ENCODE measurements at regions not wholly inside any gene's neighbourhood (a gene's known extent, or its start where the extent isn't known, plus 50 kb on each side); places are given as distances from the start of the nearest gene placed in this dataset.
"Not testable (repeated sequence)": the region's sequence is repeated elsewhere in the genome, so short reads cannot be mapped to it uniquely, and the experiment has no call there.

- Histone ChIP-seq H3K9me3 (ENCODE audit: control insufficient read depth, insufficient read depth, low read depth, low read length) (no peaks in the 10 kb centered on the region), H3K9ac (ENCODE audit: low read length) (no peak overlapping the region), H3K27ac (ENCODE audit: low read depth, low read length) (no peak overlapping the region), H3K4me3 (ENCODE audit: low read depth, low read length) (no peak overlapping the region), H3K36me3 (ENCODE audit: control insufficient read depth, insufficient read depth, low read length) (no peaks in the 10 kb centered on the region), H3K27me3 (ENCODE audit: control insufficient read depth, insufficient read depth, low read length) (no peaks in the 10 kb centered on the region), H3K4me1 (ENCODE audit: control insufficient read depth, insufficient read depth, low read length) (no peaks in the 10 kb centered on the region)
Measured at GRCh38 chr1:227416156-227416830, 98.0 kb upstream of the CDC42BPA start.

- H3K4me3 ChIP-seq (ENCODE audit: low read depth, low read length): no peak overlapping the region
- no peak overlapping the region for H3K9ac ChIP-seq (ENCODE audit: low read length)
- no peaks in the 10 kb centered on the region for H3K9me3 ChIP-seq (ENCODE audit: control insufficient read depth, insufficient read depth, low read depth, low read length)
- H3K4me1 ChIP-seq (ENCODE audit: control insufficient read depth, insufficient read depth, low read length): no peaks in the 10 kb centered on the region
- no peak overlapping the region for H3K27ac ChIP-seq (ENCODE audit: low read depth, low read length)
- H3K36me3 ChIP-seq (ENCODE audit: control insufficient read depth, insufficient read depth, low read length): no peaks in the 10 kb centered on the region
- H3K27me3 ChIP-seq (ENCODE audit: control insufficient read depth, insufficient read depth, low read length): no peaks in the 10 kb centered on the region
Measured at GRCh38 chr1:227415115-227415790, 97.0 kb upstream of the CDC42BPA start.

GRCh38 chr1:227411066-227411465 is 92.8 kb upstream of the CDC42BPA start:
- no peaks in the 10 kb centered on the region for H3K36me3 ChIP-seq (ENCODE audit: control insufficient read depth, insufficient read depth, low read length)
- no peak overlapping the region for H3K27ac ChIP-seq (ENCODE audit: low read depth, low read length)
- no peaks in the 10 kb centered on the region for H3K9me3 ChIP-seq (ENCODE audit: control insufficient read depth, insufficient read depth, low read depth, low read length)
- no peak overlapping the region for H3K9ac ChIP-seq (ENCODE audit: low read length)
- H3K4me3 ChIP-seq (ENCODE audit: low read depth, low read length): no peak overlapping the region
- H3K4me1 ChIP-seq (ENCODE audit: control insufficient read depth, insufficient read depth, low read length): no peaks in the 10 kb centered on the region
- H3K27me3 ChIP-seq (ENCODE audit: control insufficient read depth, insufficient read depth, low read length): no peaks in the 10 kb centered on the region

GRCh38 chr1:227406332-227406731 is 88.0 kb upstream of the CDC42BPA start:
- H3K4me3 ChIP-seq (ENCODE audit: low read depth, low read length); H3K9ac ChIP-seq (ENCODE audit: low read length); H3K36me3 ChIP-seq (ENCODE audit: control insufficient read depth, insufficient read depth, low read length); H3K27ac ChIP-seq (ENCODE audit: low read depth, low read length); H3K9me3 ChIP-seq (ENCODE audit: control insufficient read depth, insufficient read depth, low read depth, low read length); H3K4me1 ChIP-seq (ENCODE audit: control insufficient read depth, insufficient read depth, low read length); H3K27me3 ChIP-seq (ENCODE audit: control insufficient read depth, insufficient read depth, low read length): not testable (repeated sequence)

- Histone ChIP-seq H3K9ac (ENCODE audit: low read length) (no peak overlapping the region), H3K9me3 (ENCODE audit: control insufficient read depth, insufficient read depth, low read depth, low read length) (0 out of 2 replicates have a peak, but pooled peaks cover 6% of the 10 kb centered on the region), H3K4me1 (ENCODE audit: control insufficient read depth, insufficient read depth, low read length) (no peaks in the 10 kb centered on the region; the same call in 1 of the 2 replicates), H3K4me3 (ENCODE audit: low read depth, low read length) (no peak overlapping the region), H3K27me3 (ENCODE audit: control insufficient read depth, insufficient read depth, low read length) (no peaks in the 10 kb centered on the region), H3K27ac (ENCODE audit: low read depth, low read length) (no peak overlapping the region), H3K36me3 (ENCODE audit: control insufficient read depth, insufficient read depth, low read length) (no peaks in the 10 kb centered on the region)
Measured at GRCh38 chr1:227403535-227403934, 85.2 kb upstream of the CDC42BPA start.

GRCh38 chr1:227401562-227402342 is 83.5 kb upstream of the CDC42BPA start:
- H3K4me1 ChIP-seq (ENCODE audit: control insufficient read depth, insufficient read depth, low read length): no peaks in the 10 kb centered on the region; the same call in 1 of the 2 replicates
- H3K9ac ChIP-seq (ENCODE audit: low read length): no peak overlapping the region
- no peak overlapping the region for H3K4me3 ChIP-seq (ENCODE audit: low read depth, low read length)
- 0 out of 2 replicates have a peak, but pooled peaks cover 6% of the 10 kb centered on the region for H3K9me3 ChIP-seq (ENCODE audit: control insufficient read depth, insufficient read depth, low read depth, low read length)
- H3K27me3 ChIP-seq (ENCODE audit: control insufficient read depth, insufficient read depth, low read length): no peaks in the 10 kb centered on the region
- no peaks in the 10 kb centered on the region for H3K36me3 ChIP-seq (ENCODE audit: control insufficient read depth, insufficient read depth, low read length)
- H3K27ac ChIP-seq (ENCODE audit: low read depth, low read length): no peak overlapping the region

GRCh38 chr1:227399152-227399730 is 80.9 kb upstream of the CDC42BPA start:
- no peaks in the 10 kb centered on the region for H3K36me3 ChIP-seq (ENCODE audit: control insufficient read depth, insufficient read depth, low read length)
- H3K9ac ChIP-seq (ENCODE audit: low read length): no peak overlapping the region
- H3K27ac ChIP-seq (ENCODE audit: low read depth, low read length): no peak overlapping the region
- no peaks in the 10 kb centered on the region; the same call in 1 of the 2 replicates for H3K4me1 ChIP-seq (ENCODE audit: control insufficient read depth, insufficient read depth, low read length)
- no peaks in the 10 kb centered on the region for H3K27me3 ChIP-seq (ENCODE audit: control insufficient read depth, insufficient read depth, low read length)
- H3K9me3 ChIP-seq (ENCODE audit: control insufficient read depth, insufficient read depth, low read depth, low read length): 0 out of 2 replicates have a peak, but pooled peaks cover 6% of the 10 kb centered on the region
- no peak overlapping the region for H3K4me3 ChIP-seq (ENCODE audit: low read depth, low read length)

GRCh38 chr1:227397354-227397978 is 79.2 kb upstream of the CDC42BPA start:
- no peak overlapping the region for H3K4me3 ChIP-seq (ENCODE audit: low read depth, low read length)
- 0 out of 2 replicates have a peak, but pooled peaks cover 6% of the 10 kb centered on the region for H3K9me3 ChIP-seq (ENCODE audit: control insufficient read depth, insufficient read depth, low read depth, low read length)
- H3K4me1 ChIP-seq (ENCODE audit: control insufficient read depth, insufficient read depth, low read length): no peaks in the 10 kb centered on the region; the same call in 1 of the 2 replicates
- H3K9ac ChIP-seq (ENCODE audit: low read length): no peak overlapping the region
- H3K27ac ChIP-seq (ENCODE audit: low read depth, low read length): no peak overlapping the region
- no peaks in the 10 kb centered on the region for H3K36me3 ChIP-seq (ENCODE audit: control insufficient read depth, insufficient read depth, low read length)
- H3K27me3 ChIP-seq (ENCODE audit: control insufficient read depth, insufficient read depth, low read length): no peaks in the 10 kb centered on the region

- Histone ChIP-seq H3K9ac (ENCODE audit: low read length) (no peak overlapping the region), H3K36me3 (ENCODE audit: control insufficient read depth, insufficient read depth, low read length) (no peaks in the 10 kb centered on the region), H3K27ac (ENCODE audit: low read depth, low read length) (no peak overlapping the region), H3K4me1 (ENCODE audit: control insufficient read depth, insufficient read depth, low read length) (no peaks in the 10 kb centered on the region; the same call in 1 of the 2 replicates), H3K9me3 (ENCODE audit: control insufficient read depth, insufficient read depth, low read depth, low read length) (0 out of 2 replicates have a peak, but pooled peaks cover 3% of the 10 kb centered on the region), H3K27me3 (ENCODE audit: control insufficient read depth, insufficient read depth, low read length) (no peaks in the 10 kb centered on the region), H3K4me3 (ENCODE audit: low read depth, low read length) (no peak overlapping the region)
Measured at GRCh38 chr1:227396539-227397353, 78.5 kb upstream of the CDC42BPA start.

Data from HUES6 (cell line).